ENCODE measurements at regions not wholly inside any gene's neighbourhood (a gene's known extent, or its start where the extent isn't known, plus 50 kb on each side); places are given as distances from the start of the nearest gene placed in this dataset.

DNA sequence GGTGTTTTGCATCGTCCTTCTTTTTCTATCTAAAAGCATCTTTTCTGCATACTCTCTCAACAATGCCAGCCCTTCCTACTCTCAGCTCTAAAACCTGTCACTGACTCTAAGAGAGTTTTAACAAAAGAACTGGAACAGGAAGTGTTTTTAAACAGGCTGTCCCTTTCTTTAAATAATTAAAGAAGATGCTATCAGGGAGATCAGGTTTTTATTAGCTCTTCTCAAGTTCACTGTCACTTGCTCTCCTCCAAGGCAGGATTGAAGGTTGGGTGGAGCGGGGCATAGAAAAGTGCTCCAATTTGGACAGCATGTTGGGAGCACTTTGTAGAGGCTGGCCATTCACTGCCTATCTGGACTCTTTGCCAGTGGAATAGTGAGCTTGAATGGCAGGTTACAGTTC lies 56.4 kb upstream of the BARX2 start:
- peaks cover 52% of the 10 kb centered on the region for H3K4me1 Mint-ChIP-seq
- H3K4me3 Mint-ChIP-seq, result no peak overlapping the region
- no peaks in the 10 kb centered on the region for H3K36me3 Mint-ChIP-seq (ENCODE audit: low read depth)
- no peak for DNase-seq
- H3K27ac Mint-ChIP-seq, result no peak overlapping the region
- TF ChIP-seq, protein P1, sequence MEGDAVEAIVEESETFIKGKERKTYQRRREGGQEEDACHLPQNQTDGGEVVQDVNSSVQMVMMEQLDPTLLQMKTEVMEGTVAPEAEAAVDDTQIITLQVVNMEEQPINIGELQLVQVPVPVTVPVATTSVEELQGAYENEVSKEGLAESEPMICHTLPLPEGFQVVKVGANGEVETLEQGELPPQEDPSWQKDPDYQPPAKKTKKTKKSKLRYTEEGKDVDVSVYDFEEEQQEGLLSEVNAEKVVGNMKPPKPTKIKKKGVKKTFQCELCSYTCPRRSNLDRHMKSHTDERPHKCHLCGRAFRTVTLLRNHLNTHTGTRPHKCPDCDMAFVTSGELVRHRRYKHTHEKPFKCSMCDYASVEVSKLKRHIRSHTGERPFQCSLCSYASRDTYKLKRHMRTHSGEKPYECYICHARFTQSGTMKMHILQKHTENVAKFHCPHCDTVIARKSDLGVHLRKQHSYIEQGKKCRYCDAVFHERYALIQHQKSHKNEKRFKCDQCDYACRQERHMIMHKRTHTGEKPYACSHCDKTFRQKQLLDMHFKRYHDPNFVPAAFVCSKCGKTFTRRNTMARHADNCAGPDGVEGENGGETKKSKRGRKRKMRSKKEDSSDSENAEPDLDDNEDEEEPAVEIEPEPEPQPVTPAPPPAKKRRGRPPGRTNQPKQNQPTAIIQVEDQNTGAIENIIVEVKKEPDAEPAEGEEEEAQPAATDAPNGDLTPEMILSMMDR (IDR thresholded peaks at IDR 0.05), result no peak
- no peaks in the 10 kb centered on the region for H3K9me3 Mint-ChIP-seq
- H3K27me3 Mint-ChIP-seq (ENCODE audit: low read depth, poor library complexity), result peaks cover 18% of the 10 kb centered on the region

- Mint-ChIP-seq H3K9me3 (no peaks in the 10 kb centered on the region), H3K36me3 (ENCODE audit: low read depth) (no peaks in the 10 kb centered on the region), H3K27me3 (ENCODE audit: low read depth, poor library complexity) (peaks cover 18% of the 10 kb centered on the region), H3K4me1 (peaks cover 59% of the 10 kb centered on the region), H3K27ac (no peak overlapping the region), H3K4me3 (no peak overlapping the region)
- TF ChIP-seq, protein P1 (IDR thresholded peaks at IDR 0.05), result no peak
- no peak for DNase-seq
Observed at GRCh38 chr11:129317571-129317970, 58.1 kb upstream of the BARX2 start.

GRCh38 chr11:129316781-129317180 lies 58.9 kb upstream of the BARX2 start:
- Mint-ChIP-seq H3K4me3 (no peak overlapping the region), H3K27ac (no peak overlapping the region), H3K36me3 (ENCODE audit: low read depth) (no peaks in the 10 kb centered on the region), H3K27me3 (ENCODE audit: low read depth, poor library complexity) (peaks cover 18% of the 10 kb centered on the region), H3K4me1 (peaks cover 65% of the 10 kb centered on the region), H3K9me3 (no peaks in the 10 kb centered on the region)
- DNase-seq, result no peak
- TF ChIP-seq, protein P1 (IDR thresholded peaks at IDR 0.05), result no peak

DNA sequence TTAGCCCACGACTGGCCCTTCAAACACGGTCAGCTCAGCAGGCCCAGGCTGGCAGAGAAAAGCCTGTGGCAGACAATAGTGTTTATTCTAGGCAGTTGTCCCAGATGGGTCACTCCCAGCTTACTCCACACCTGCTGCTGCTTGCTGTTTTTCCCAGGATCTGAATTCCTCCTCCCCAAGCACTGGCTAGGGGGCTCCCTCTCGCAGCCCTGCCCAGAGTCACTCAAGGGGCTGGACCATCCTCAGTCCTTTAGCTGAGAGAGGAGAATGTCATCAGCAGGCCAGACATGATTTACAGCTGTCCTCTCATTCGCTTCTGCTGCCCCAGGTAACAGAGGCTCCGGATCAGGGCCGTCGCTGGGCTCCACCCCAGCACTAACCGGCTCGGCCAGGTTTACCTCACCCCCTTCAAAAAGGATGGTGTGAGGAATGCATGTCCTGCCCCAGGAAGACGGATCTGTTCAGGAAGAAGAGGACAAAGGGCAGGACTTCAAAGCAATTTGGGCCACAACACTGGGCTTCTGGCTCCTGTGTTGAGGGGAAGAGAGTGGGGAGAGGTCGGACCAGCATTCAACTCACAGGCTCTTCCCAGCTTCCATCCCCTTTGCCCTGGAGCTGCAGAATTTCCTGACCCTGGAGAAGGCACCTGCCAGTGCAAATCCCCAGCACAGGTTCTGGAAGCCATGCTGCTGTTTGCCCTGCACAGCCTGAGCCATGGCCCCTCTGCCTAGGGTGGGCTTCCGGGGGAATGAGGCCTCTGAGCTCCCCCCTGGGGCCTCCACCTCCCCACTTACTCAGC lies 59.7 kb upstream of the BARX2 start:
- Mint-ChIP-seq H3K27ac (peak overlapping the region; percentile 79), H3K4me3 (no peak overlapping the region), H3K27me3 (ENCODE audit: low read depth, poor library complexity) (peaks cover 18% of the 10 kb centered on the region), H3K36me3 (ENCODE audit: low read depth) (no peaks in the 10 kb centered on the region), H3K4me1 (peaks cover 62% of the 10 kb centered on the region), H3K9me3 (peaks cover 2% of the 10 kb centered on the region)
- TF ChIP-seq, protein P1 (IDR thresholded peaks at IDR 0.05), result no peak
- DNase-seq, result peak; percentile 10

DNA sequence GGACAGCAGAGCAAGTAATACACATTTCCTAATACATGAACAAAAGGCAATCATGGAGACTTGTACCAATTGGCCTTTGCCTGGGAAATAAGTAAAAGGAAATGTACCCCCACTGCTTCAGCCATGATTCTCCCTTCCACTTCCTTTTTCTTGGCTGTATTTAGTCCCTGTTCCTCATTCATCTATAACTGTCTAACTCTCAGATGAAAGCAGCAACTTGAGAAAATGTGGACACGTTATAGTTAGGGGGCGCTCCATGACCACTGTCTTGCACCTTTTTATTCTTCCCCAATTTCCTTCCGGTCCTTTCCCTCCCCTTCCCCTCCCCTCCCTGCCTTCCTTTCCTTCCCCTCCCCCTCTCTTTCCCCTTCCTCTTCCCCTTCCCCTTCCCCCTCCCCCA lies 61.3 kb upstream of the BARX2 start:
- Mint-ChIP-seq H3K36me3 (ENCODE audit: low read depth) (no peaks in the 10 kb centered on the region), H3K27ac (no peak overlapping the region), H3K4me3 (no peak overlapping the region), H3K4me1 (peaks cover 46% of the 10 kb centered on the region), H3K9me3 (peaks cover 4% of the 10 kb centered on the region), H3K27me3 (ENCODE audit: low read depth, poor library complexity) (peaks cover 11% of the 10 kb centered on the region)
- TF ChIP-seq, protein P1 (IDR thresholded peaks at IDR 0.05), result no peak
- no peak for DNase-seq

Measured in nephron progenitor cell (in vitro differentiated cells).